ENCODE measurements at regions not wholly inside any gene's neighbourhood (a gene's known extent, or its start where the extent isn't known, plus 50 kb on each side); places are given as distances from the start of the nearest gene placed in this dataset.
"Not testable (repeated sequence)": the region's sequence is repeated elsewhere in the genome, so short reads cannot be mapped to it uniquely, and the experiment has no call there.

GRCh38 chr14:42504433-42504832, 897.8 kb downstream of the LRFN5 start:
- Mint-ChIP-seq H3K9me3 (no peaks in the 10 kb centered on the region), H3K36me3 (ENCODE audit: low read depth) (no peaks in the 10 kb centered on the region), H3K4me3 (no peak overlapping the region), H3K27me3 (no peaks in the 10 kb centered on the region), H3K4me1 (no peaks in the 10 kb centered on the region), H3K27ac (no peak overlapping the region)
- no peak for ATAC-seq (ENCODE audit: low read depth)
- intact Hi-C loops (cut with micrococcal nuclease): no loop called here
- ChIA-PET POLR2A (no interaction called here), CTCF (no interaction called here)
- no peak for TF ChIP-seq CTCF (IDR thresholded peaks at IDR 0.05)
- DNase-seq: no peak

GRCh38 chr14:42499137-42499536, 892.5 kb downstream of the LRFN5 start:
- Mint-ChIP-seq H3K4me1 (no peaks in the 10 kb centered on the region), H3K27me3 (no peaks in the 10 kb centered on the region), H3K9me3 (no peaks in the 10 kb centered on the region), H3K27ac (no peak overlapping the region), H3K4me3 (no peak overlapping the region), H3K36me3 (ENCODE audit: low read depth) (no peaks in the 10 kb centered on the region)
- DNase-seq (no peak), ATAC-seq (ENCODE audit: low read depth) (no peak)
- ChIA-PET CTCF (no interaction called here), POLR2A (no interaction called here)
- no peak for TF ChIP-seq CTCF (IDR thresholded peaks at IDR 0.05)
- intact Hi-C loops (cut with micrococcal nuclease): no loop called here

GRCh38 chr14:42490536-42490935, 883.9 kb downstream of the LRFN5 start:
- Mint-ChIP-seq H3K36me3 (ENCODE audit: low read depth) (no peaks in the 10 kb centered on the region), H3K9me3 (no peaks in the 10 kb centered on the region), H3K4me3 (no peak overlapping the region), H3K27ac (no peak overlapping the region), H3K4me1 (no peaks in the 10 kb centered on the region), H3K27me3 (no peaks in the 10 kb centered on the region)
- ChIA-PET CTCF (no interaction called here), POLR2A (interaction anchor here (0.7 kb wide), 1 partner anchor 217 kb away, joined by 3 read pairs; no protein-coding TSS in a partner anchor)
- ATAC-seq (ENCODE audit: low read depth) (no peak), DNase-seq (no peak)
- no peak for TF ChIP-seq CTCF (IDR thresholded peaks at IDR 0.05)
- intact Hi-C loops (cut with micrococcal nuclease): no loop called here

GRCh38 chr14:42488965-42489364, 882.3 kb downstream of the LRFN5 start:
- Mint-ChIP-seq H3K4me3 (no peak overlapping the region), H3K9me3 (no peaks in the 10 kb centered on the region), H3K27ac (no peak overlapping the region), H3K36me3 (ENCODE audit: low read depth) (no peaks in the 10 kb centered on the region), H3K4me1 (no peaks in the 10 kb centered on the region), H3K27me3 (no peaks in the 10 kb centered on the region)
- POLR2A ChIA-PET: no interaction called here
- CTCF ChIA-PET: no interaction called here
- intact Hi-C loops (cut with micrococcal nuclease): no loop called here
- DNase-seq (no peak), ATAC-seq (ENCODE audit: low read depth) (no peak)
- no peak for TF ChIP-seq CTCF (IDR thresholded peaks at IDR 0.05)

- H3K36me3 Mint-ChIP-seq (ENCODE audit: low read depth); ATAC-seq (ENCODE audit: low read depth); H3K27ac Mint-ChIP-seq; H3K9me3 Mint-ChIP-seq; H3K4me3 Mint-ChIP-seq; intact Hi-C loops (cut with micrococcal nuclease); CTCF ChIA-PET; POLR2A ChIA-PET; H3K27me3 Mint-ChIP-seq; H3K4me1 Mint-ChIP-seq; DNase-seq: not testable (repeated sequence)
Measured at GRCh38 chr14:42482345-42482971, 875.8 kb downstream of the LRFN5 start.

- intact Hi-C loops (cut with micrococcal nuclease); DNase-seq; H3K27ac Mint-ChIP-seq; ATAC-seq (ENCODE audit: low read depth); H3K4me3 Mint-ChIP-seq; H3K4me1 Mint-ChIP-seq; CTCF ChIA-PET; H3K27me3 Mint-ChIP-seq; POLR2A ChIA-PET; H3K36me3 Mint-ChIP-seq (ENCODE audit: low read depth); H3K9me3 Mint-ChIP-seq: not testable (repeated sequence)
Measured at GRCh38 chr14:42481714-42482113, 875.0 kb downstream of the LRFN5 start.
